GM20000 (cell line): ENCODE measurements at regions not wholly inside any gene's neighbourhood (a gene's known extent, or its start where the extent isn't known, plus 50 kb on each side); places are given as distances from the start of the nearest gene placed in this dataset.
"Not testable (repeated sequence)": the region's sequence is repeated elsewhere in the genome, so short reads cannot be mapped to it uniquely, and the experiment has no call there.

Source experiments
- DNase-seq: peaks from one replicate; pipeline ENCODE4 v3.0.0; 2012; ENCODE audit warnings: low spot score
- CTCF ChIP-seq: IDR thresholded peaks from 2 replicates; pipeline ENCODE4 v1.5.1; 2012; ENCODE audit warnings: mild to moderate bottlenecking, control low read depth; ENCODE audit errors: extremely low read depth, missing control alignments

- TF ChIP-seq CTCF = no peak
- DNase-seq = no peak
Measured at GRCh38 chr2:11080253-11081115, 74.8 kb upstream of the SLC66A3 start.

GRCh38 chr2:11082880-11083279 lies 72.4 kb upstream of the SLC66A3 start:
- DNase-seq = no peak
- TF ChIP-seq CTCF = no peak

- not testable (repeated sequence) for DNase-seq
Measured at GRCh38 chr2:11088821-11089220, 66.4 kb upstream of the SLC66A3 start.

- no peak for DNase-seq
- TF ChIP-seq CTCF = no peak
Measured at GRCh38 chr2:11090187-11090586, 65.1 kb upstream of the SLC66A3 start.

GRCh38 chr2:11092701-11093335 lies 62.4 kb upstream of the SLC66A3 start:
- no peak for DNase-seq
- no peak for TF ChIP-seq CTCF

- no peak for DNase-seq
- TF ChIP-seq CTCF = no peak
Measured at GRCh38 chr2:11093467-11093866, 61.8 kb upstream of the SLC66A3 start.

GRCh38 chr2:11094021-11094810 lies 61.1 kb upstream of the SLC66A3 start:
- TF ChIP-seq CTCF = no peak
- no peak for DNase-seq
